ENCODE measurements at regions not wholly inside any gene's neighbourhood (a gene's known extent, or its start where the extent isn't known, plus 50 kb on each side); places are given as distances from the start of the nearest gene placed in this dataset.

GRCh38 chr7:118132764-118133163 is 51.2 kb upstream of the LSM8 start:
- no peaks in the 10 kb centered on the region for H3K9me2 ChIP-seq (replicated peaks; ENCODE audit: insufficient read depth, low read length)
- H3K27me3 ChIP-seq (ENCODE audit: low read length): no peaks in the 10 kb centered on the region
- no peaks in the 10 kb centered on the region for H3F3A ChIP-seq (ENCODE audit: insufficient read depth)
- H3K4me2 ChIP-seq (ENCODE audit: low read depth, low read length, poor library complexity, severe bottlenecking): no peak overlapping the region
- no peak overlapping the region for H2AFZ ChIP-seq (ENCODE audit: low read depth, low read length, severe bottlenecking)
- no peaks in the 10 kb centered on the region for H3K9me3 ChIP-seq (ENCODE audit: insufficient read depth, low read length)
- TF ChIP-seq CTCF (IDR thresholded peaks at IDR 0.05; ENCODE audit: insufficient read depth, low read length, poor library complexity, severe bottlenecking) (no peak), EZH2phosphoT487 (conservative IDR thresholded peaks at IDR 0.05; ENCODE audit: low read length) (no peak)
- no peak overlapping the region for H3K9ac ChIP-seq (ENCODE audit: low read length)
- no peak overlapping the region for H3K27ac ChIP-seq (ENCODE audit: low read depth, low read length)
- H3K4me3 ChIP-seq (ENCODE audit: insufficient read depth, low read length, poor library complexity, severe bottlenecking): no peak overlapping the region
- H3K36me3 ChIP-seq (ENCODE audit: low read length): no peaks in the 10 kb centered on the region
- no peaks in the 10 kb centered on the region for H3K79me2 ChIP-seq (ENCODE audit: insufficient read depth, low read length)
- no peaks in the 10 kb centered on the region for H4K20me1 ChIP-seq (ENCODE audit: low read depth, low read length)
